Hepatocyte (in vitro differentiated cells): ENCODE measurements at regions not wholly inside any gene's neighbourhood (a gene's known extent, or its start where the extent isn't known, plus 50 kb on each side); places are given as distances from the start of the nearest gene placed in this dataset.

Source experiments
- DNase-seq: peaks from one replicate; pipeline ENCODE4 v3.0.0-alpha.2; 2016; ENCODE audit warnings: low spot score
- H2AFZ ChIP-seq: fragments of 200-600 bp; sonication (generic); 2 replicates; pipeline ENCODE4 v1.6.0; 2016; ENCODE audit warnings: antibody characterized with exemption, mild to moderate bottlenecking
- H3K27ac ChIP-seq: fragments of 200-600 bp; sonication (generic); 2 replicates; pipeline ENCODE4 v1.5.1; 2016; ENCODE audit warnings: mild to moderate bottlenecking
- H3K27me3 ChIP-seq: fragments of 200-600 bp; sonication (generic); 2 replicates; pipeline ENCODE4 v1.6.1; 2016
- H3K36me3 ChIP-seq: fragments of 200-600 bp; sonication (generic); replicated peaks from 2 replicates; pipeline ENCODE4 v1.5.1; 2016; ENCODE audit warnings: low read depth; ENCODE audit not compliant: insufficient read depth
- H3K4me1 ChIP-seq: fragments of 200-600 bp; sonication (generic); 2 replicates; pipeline ENCODE4 v1.5.1; 2016; ENCODE audit warnings: mild to moderate bottlenecking, moderate library complexity; ENCODE audit not compliant: insufficient read depth
- H3K4me2 ChIP-seq: fragments of 200-600 bp; sonication (generic); 2 replicates; pipeline ENCODE4 v1.6.0; 2016
- H3K4me3 ChIP-seq: fragments of 200-600 bp; sonication (generic); 2 replicates; pipeline ENCODE4 v1.5.1; 2016; ENCODE audit warnings: mild to moderate bottlenecking
- H3K79me2 ChIP-seq: fragments of 200-600 bp; sonication (generic); 2 replicates; pipeline ENCODE4 v1.6.0; 2017; ENCODE audit warnings: mild to moderate bottlenecking
- H3K9me2 ChIP-seq: fragments of 200-600 bp; sonication (generic); replicated peaks from 2 replicates; pipeline ENCODE4 v1.6.0; 2017; ENCODE audit warnings: mild to moderate bottlenecking; ENCODE audit not compliant: insufficient read depth
- H3K9me3 ChIP-seq: fragments of 200-600 bp; sonication (generic); 2 replicates; pipeline ENCODE4 v1.5.1; 2016; ENCODE audit warnings: low read depth, mild to moderate bottlenecking
- H4K20me1 ChIP-seq: fragments of 200-600 bp; sonication (generic); 2 replicates; pipeline ENCODE4 v1.6.0; 2016; ENCODE audit warnings: mild to moderate bottlenecking; ENCODE audit not compliant: insufficient read depth, poor library complexity, severe bottlenecking
- CTCF ChIP-seq: fragments of 200-600 bp; sonication (generic); IDR thresholded peaks from 2 replicates; pipeline ENCODE4 v1.5.1; 2016; ENCODE audit warnings: antibody characterized with exemption, mild to moderate bottlenecking; ENCODE audit not compliant: poor library complexity
- EZH2 ChIP-seq: fragments of 200-600 bp; sonication (generic); IDR thresholded peaks from 2 replicates; pipeline ENCODE4 v1.6.1; 2016; ENCODE audit warnings: antibody characterized with exemption, mild to moderate bottlenecking, borderline replicate concordance
- EZH2phosphoT487 ChIP-seq: fragments of 200-600 bp; sonication (generic); IDR thresholded peaks from one replicate; pipeline ENCODE4 v1.6.1; 2018; ENCODE audit warnings: antibody characterized with exemption, mild to moderate bottlenecking, low read depth, moderate library complexity; ENCODE audit not compliant: unreplicated experiment, severe bottlenecking
- WGBS: methylation state at CpG from one replicate; pipeline ENCODE4 v1.1.6; 2016; ENCODE audit warnings: low lambda C conversion rate; ENCODE audit errors: missing lambda C conversion rate; 5-methylcytosine and 5-hydroxymethylcytosine counted together

GRCh38 chr7:66528652-66529051, 100.0 kb upstream of the KCTD7 start:
- no peaks in the 10 kb centered on the region for H3K4me1 ChIP-seq
- no peaks in the 10 kb centered on the region for H3K9me2 ChIP-seq
- no peaks in the 10 kb centered on the region for H3K9me3 ChIP-seq
- no peak overlapping the region for H2AFZ ChIP-seq
- WGBS, result 98% methylated on average over 3 of the region's 3 CpGs
- no peak overlapping the region for H3K4me2 ChIP-seq
- H3K4me3 ChIP-seq, result no peak overlapping the region
- no peak overlapping the region for H3K27ac ChIP-seq
- H3K27me3 ChIP-seq, result no peaks in the 10 kb centered on the region
- H3K79me2 ChIP-seq, result no peaks in the 10 kb centered on the region
- no peaks in the 10 kb centered on the region for H3K36me3 ChIP-seq
- no peaks in the 10 kb centered on the region for H4K20me1 ChIP-seq
- TF ChIP-seq EZH2phosphoT487, result no peak
- no peak for TF ChIP-seq CTCF
- TF ChIP-seq EZH2, result no peak
- no peak for DNase-seq

GRCh38 chr7:66529883-66530610, 98.6 kb upstream of the KCTD7 start:
- no peak for DNase-seq
- Histone ChIP-seq H3K4me1 (peaks cover under 1% of the 10 kb centered on the region), H3K4me3 (no peak overlapping the region), H3K9me2 (no peaks in the 10 kb centered on the region), H3K36me3 (no peaks in the 10 kb centered on the region), H3K27me3 (no peaks in the 10 kb centered on the region), H3K27ac (no peak overlapping the region), H2AFZ (no peak overlapping the region), H4K20me1 (no peaks in the 10 kb centered on the region), H3K79me2 (no peaks in the 10 kb centered on the region), H3K9me3 (no peaks in the 10 kb centered on the region), H3K4me2 (no peak overlapping the region)
- TF ChIP-seq EZH2 (no peak), CTCF (no peak), EZH2phosphoT487 (no peak)
- 88% methylated on average over 16 of the region's 16 CpGs for WGBS

- WGBS, result 67% methylated on average over 15 of the region's 15 CpGs
- Histone ChIP-seq H3K36me3 (no peaks in the 10 kb centered on the region), H3K4me1 (peaks cover 13% of the 10 kb centered on the region), H4K20me1 (no peaks in the 10 kb centered on the region), H3K27ac (peak overlapping the region; percentile 67), H2AFZ (no peak overlapping the region), H3K79me2 (no peaks in the 10 kb centered on the region), H3K9me2 (no peaks in the 10 kb centered on the region), H3K27me3 (no peaks in the 10 kb centered on the region), H3K9me3 (no peaks in the 10 kb centered on the region), H3K4me3 (no peak overlapping the region), H3K4me2 (peak overlapping the region; percentile 31)
- no peak for TF ChIP-seq EZH2phosphoT487
- TF ChIP-seq CTCF, result no peak
- no peak for TF ChIP-seq EZH2
- peak; percentile 52 for DNase-seq
Measured at GRCh38 chr7:66535414-66536329, 93.0 kb upstream of the KCTD7 start.
